Esophagus mucosa (tissue), 1 donor: ENCODE measurements at regions not wholly inside any gene's neighbourhood (a gene's known extent, or its start where the extent isn't known, plus 50 kb on each side); places are given as distances from the start of the nearest gene placed in this dataset.

ENCODE experiments used
- ATAC-seq: fragments of 200-7000 bp; cut with Tn5 transposase; one replicate; pipeline ENCODE4 v1.9.1; 2020
- donor health status: DM: yes; HTN: yes; CAD: no.

GRCh38 chr5:143662020-143662419 lies 149.9 kb upstream of the HMHB1 start:
- ATAC-seq = no peak

- no peak for ATAC-seq
These were observed 151.3 kb upstream of the HMHB1 start for GRCh38 chr5:143660625-143661024.

- no peak for ATAC-seq
These were observed 152.2 kb upstream of the HMHB1 start for GRCh38 chr5:143659599-143660238.

GRCh38 chr5:143658956-143659355 lies 153.0 kb upstream of the HMHB1 start:
- no peak for ATAC-seq

GRCh38 chr5:143657647-143658285 lies 154.2 kb upstream of the HMHB1 start:
- no peak for ATAC-seq

DNA sequence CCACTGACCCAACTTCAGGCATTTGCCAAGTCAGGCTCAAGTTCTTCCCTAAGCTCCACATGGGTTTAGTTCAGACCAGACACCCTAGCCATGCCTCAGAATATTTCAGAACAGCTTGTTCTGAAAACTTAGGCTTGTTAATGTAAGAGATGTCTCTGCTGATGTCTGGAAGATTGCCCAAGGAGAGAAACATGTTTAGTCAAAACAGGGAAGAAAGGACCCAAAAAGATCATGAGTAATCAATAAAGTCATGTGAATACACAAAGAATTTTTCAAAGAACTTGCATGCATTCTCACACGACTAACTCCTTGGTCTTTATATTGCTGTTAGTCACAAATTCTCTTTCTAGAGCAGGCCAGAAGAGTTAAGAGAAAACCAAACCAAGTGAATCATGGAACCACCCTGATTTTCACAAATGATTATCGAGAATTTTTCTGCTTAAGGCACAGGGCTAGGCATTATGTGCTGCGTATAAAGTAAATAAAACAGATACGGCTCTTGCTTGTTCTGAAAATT lies 158.1 kb upstream of the HMHB1 start:
- no peak for ATAC-seq

GRCh38 chr5:143653256-143653655 lies 158.7 kb upstream of the HMHB1 start:
- ATAC-seq = peak; percentile 86

DNA sequence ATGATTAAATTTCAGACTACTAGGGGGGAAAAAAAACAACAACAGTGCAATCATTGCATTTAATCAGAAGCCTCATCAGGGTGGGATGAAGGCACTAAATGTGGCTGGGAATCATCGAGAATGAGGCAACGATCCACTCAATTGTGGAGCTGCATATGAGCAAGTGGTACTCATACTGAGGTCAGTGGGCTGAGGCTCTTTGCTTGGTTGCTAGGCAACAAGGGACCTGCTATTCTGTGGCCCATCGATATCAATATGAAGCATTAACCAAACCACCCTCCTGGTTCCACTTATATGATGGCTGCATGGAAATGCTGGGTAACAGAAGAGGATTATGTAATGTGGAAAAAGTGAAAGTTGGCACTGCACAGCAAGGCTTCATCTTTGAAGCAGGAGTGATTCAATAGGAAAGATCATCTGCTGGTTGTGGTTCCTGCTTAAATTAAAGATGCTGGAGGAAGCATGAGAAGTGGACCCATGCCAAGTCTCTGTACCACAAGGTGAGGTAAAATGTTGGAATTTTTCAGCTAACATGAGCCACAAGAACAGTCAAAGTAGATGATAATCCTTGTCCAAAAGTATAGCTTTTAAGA lies 159.8 kb upstream of the HMHB1 start:
- no peak for ATAC-seq

DNA sequence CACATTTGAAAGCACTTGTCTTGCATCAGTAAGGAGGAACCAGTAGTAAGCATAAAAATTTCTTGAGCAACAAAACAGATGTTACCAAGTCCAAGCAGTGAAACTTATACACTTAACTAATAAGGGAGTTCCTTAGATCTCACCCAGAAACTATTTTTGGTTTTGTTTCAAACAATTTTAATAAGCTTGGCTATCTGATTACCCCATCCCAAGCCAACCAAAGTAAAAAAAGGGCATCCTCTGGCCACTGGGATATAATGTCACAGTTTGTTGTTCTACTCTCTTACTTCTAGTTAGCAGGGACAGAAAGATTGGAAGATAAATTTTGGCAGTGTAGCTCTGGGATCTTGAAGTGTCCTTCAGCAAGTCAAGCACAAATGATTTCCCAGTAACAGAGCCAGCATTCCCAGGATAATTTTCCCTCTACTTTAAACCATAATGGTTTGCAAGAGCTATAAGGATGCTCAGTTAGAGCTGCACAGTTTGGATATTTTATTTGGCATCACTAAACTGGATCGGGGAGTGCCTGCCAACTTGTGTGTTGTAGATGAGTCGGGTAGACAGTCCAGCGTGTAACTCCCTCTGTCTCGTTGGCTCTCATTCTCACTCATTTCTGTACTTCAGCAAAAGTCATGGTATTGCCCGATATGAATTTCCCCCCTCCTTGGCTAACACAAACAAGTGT lies 161.9 kb upstream of the HMHB1 start:
- ATAC-seq = no peak

GRCh38 chr5:143648696-143649095 lies 163.3 kb upstream of the HMHB1 start:
- ATAC-seq = no peak

GRCh38 chr5:143646961-143647360 lies 165.0 kb upstream of the HMHB1 start:
- ATAC-seq = no peak

GRCh38 chr5:143645356-143645755 lies 166.6 kb upstream of the HMHB1 start:
- ATAC-seq = no peak

DNA sequence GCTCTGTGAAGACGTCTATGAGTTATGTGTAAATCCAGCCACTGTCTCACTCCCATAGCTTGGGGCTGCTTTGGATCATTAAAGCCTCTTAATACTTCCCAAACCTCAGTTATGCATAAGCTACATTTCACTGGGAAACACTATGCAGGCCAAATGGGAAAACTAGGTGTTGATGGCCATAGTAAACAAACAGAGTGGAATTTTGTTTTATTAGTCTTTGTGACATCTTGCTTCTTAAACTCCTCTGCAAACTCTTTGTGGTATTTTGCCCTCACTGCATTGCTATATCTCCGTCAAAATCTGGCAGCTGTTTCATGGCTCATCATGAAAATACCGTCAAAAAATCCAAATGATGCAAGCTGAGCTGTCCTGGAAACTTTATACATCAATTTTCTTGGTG lies 167.2 kb upstream of the HMHB1 start:
- no peak for ATAC-seq

DNA sequence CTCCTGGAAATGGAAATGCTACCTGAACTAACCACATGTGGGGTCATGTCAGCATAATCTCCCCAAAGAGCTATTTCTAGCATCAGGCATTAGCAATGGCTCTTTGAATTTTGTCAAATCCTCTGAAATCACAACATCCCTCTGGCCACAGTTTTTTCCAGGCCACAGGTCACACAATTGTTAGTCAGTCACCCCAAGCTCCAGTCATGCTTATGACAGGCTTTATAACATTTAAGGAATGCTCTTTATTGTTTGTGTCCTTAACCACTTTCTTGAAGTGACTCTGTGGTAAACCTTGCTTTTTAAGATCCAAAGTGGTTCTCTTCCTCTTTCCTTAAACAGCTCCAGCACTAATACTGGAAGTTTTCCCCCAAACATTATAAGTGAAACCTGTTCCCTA lies 169.2 kb upstream of the HMHB1 start:
- no peak for ATAC-seq

GRCh38 chr5:143641549-143642355 lies 170.2 kb upstream of the HMHB1 start:
- no peak for ATAC-seq

GRCh38 chr5:143638654-143639053 lies 173.3 kb upstream of the HMHB1 start:
- ATAC-seq = no peak

DNA sequence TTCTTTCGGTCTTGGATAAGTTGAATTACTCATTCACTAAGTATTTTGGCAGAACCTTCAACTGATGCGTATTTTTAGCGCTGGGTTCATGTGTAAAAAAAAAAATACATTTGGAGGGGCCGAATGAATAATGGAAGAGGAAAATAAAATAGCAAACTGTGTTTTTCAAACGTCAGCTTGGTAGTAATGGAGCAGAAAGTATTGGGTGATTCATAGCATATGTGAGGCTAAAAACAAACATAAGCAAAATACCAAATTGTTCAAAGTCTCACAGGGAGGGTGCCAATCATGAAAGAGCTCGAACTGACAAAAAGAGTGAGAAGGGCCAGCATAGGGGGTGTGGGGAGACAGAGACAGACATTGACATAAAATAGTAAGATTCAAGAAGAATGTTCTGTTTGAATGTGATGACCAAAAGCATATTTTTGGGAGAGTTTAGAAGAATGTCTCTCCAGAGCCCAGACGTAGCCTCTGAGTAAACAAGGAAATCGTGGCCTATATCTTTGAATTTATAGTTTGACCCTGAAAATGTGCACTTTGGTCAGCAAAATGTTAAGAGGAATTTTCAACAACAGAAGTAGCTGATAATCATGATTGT lies 174.9 kb upstream of the HMHB1 start:
- no peak for ATAC-seq

GRCh38 chr5:143635888-143636287 lies 176.1 kb upstream of the HMHB1 start:
- no peak for ATAC-seq

DNA sequence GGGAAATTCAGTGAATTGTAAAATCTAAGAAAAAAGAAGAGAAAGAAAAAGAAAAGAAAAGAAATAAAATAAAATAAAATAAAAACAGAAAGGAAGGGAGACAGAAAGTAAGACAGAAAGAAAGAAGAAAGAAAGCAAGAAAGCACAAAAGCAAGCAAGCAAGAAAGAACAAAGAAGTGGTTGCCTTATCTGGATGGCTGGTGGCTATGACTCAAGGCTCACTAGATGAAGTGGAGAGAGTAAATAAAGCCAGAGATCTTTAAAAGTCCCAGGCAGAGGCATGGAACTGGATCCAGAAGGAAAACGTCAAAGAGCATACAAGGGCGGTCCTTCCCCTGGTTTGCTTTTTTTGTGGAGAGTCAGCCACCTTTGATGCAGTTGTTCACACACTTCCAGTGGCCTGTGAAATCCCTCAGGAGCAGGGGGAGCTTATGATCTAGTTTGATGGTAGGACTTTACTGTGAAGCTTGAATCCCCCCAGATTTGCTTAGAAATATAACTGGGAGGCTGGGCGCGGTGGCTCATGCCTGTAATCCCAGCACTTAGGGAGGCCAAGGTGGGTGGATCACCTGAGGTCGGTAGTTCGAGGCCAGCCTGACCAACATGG lies 176.7 kb upstream of the HMHB1 start:
- ATAC-seq = no peak

DNA sequence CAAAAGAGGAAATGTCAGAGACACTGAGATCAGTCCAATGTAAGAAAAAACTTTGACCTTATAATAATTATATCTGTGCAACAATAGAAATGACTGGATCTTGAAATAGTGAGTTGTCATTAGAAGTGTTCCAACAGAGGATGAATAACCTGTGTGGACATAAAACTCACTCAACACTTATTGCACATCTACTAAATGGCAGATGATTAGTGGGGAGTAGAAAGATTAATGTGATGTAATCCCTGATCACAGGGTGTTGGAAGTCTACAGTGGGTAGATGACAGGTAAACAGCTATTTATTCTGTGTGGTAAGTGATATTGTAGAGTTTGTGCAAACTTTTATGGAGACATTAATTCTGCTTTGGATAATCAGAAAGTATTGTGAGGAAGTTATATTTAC lies 177.3 kb upstream of the HMHB1 start:
- no peak for ATAC-seq

DNA sequence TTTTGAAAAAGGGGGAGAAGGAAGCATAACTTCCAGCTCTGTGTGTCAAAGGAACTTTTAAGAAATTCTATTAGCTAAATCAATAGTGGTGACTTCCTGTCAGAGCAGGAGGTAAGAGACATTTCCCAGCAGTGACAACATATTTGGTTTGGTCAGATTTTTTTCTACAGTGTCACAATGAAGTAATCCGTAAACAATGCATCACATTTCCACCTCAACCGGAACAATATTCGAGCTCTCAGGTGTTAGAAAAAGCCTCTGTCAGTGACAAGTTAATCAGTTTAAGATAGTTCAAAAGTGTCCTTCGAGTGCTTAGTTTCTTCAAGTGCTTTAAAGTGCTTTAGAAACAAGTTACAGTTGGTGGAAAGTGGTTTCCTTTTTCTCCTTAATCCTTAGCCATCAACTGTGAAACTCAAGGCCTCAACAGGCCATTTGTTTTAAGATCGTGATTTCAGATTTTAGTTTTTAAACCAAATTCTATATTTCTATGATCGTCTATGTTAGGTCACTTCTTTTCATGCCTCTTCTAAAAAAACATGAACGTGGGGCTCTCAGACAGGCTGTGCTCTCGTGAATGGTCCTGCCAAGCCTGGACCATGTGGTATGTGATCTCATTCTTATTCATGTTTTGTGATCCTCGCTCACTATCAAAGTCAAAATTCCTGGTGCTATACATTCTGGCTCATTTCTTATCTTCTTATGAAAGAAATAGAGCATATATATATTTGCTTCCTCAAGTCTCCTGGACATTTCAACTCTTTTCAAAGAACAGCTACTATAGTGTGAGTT lies 181.9 kb upstream of the HMHB1 start:
- ATAC-seq = peak; percentile 77
